HepG2 (cell line): ENCODE measurements at regions not wholly inside any gene's neighbourhood (a gene's known extent, or its start where the extent isn't known, plus 50 kb on each side); places are given as distances from the start of the nearest gene placed in this dataset.

ENCODE experiments used
- ERF ChIP-seq: IDR thresholded peaks from 2 replicates; pipeline ENCODE4 v1.6.1; 2018; ENCODE audit warnings: missing biosample characterization, missing genetic modification reagents
- FOXO1 ChIP-seq: sonication (generic); formaldehyde crosslinking; IDR thresholded peaks from 2 replicates; pipeline ENCODE4 v1.4.0; 2020; ENCODE audit warnings: missing genetic modification reagents
- HDAC2 ChIP-seq: sonication (generic); formaldehyde crosslinking; IDR thresholded peaks from 2 replicates; pipeline ENCODE4 v1.4.0; 2020; ENCODE audit warnings: missing genetic modification reagents
- HOMEZ ChIP-seq: IDR thresholded peaks from 2 replicates; pipeline ENCODE4 v1.6.1; 2016; ENCODE audit warnings: low read depth
- KLF13 ChIP-seq: sonication (generic); formaldehyde crosslinking; IDR thresholded peaks from 2 replicates; pipeline ENCODE4 v1.4.0; 2020; ENCODE audit warnings: mild to moderate bottlenecking, missing genetic modification reagents
- NFYC ChIP-seq: IDR thresholded peaks from 2 replicates; pipeline ENCODE4 v1.6.1; 2016; ENCODE audit warnings: missing genetic modification reagents, missing compliant biosample characterization
- REST ChIP-seq, 2 experiments: IDR thresholded peaks; 2 replicates each; pipeline ENCODE4 v1.6.1; 2011 to 2012; ENCODE audit warnings: low read length in 2 of 2, borderline replicate concordance in 1 of 2, low read depth in 1 of 2, mild to moderate bottlenecking in 1 of 2, moderate library complexity in 1 of 2
- SP5 ChIP-seq: IDR thresholded peaks from 2 replicates; pipeline ENCODE4 v1.6.1; 2016; ENCODE audit warnings: low read depth, borderline replicate concordance
- TGIF2 ChIP-seq: IDR thresholded peaks from 2 replicates; pipeline ENCODE4 v1.6.1; 2016; ENCODE audit warnings: control low read depth, missing compliant biosample characterization
- THYN1 ChIP-seq: sonication (generic); formaldehyde crosslinking; IDR thresholded peaks from 2 replicates; pipeline ENCODE4 v1.8.1; 2023; ENCODE audit warnings: low read depth, mild to moderate bottlenecking, moderate library complexity, missing genetic modification reagents, borderline replicate concordance
- ZNF121 ChIP-seq: sonication (generic); formaldehyde crosslinking; IDR thresholded peaks from 2 replicates; pipeline ENCODE4 v1.5.0; 2020; ENCODE audit warnings: mild to moderate bottlenecking, missing genetic modification reagents
- ZNF414 ChIP-seq: sonication (generic); formaldehyde crosslinking; IDR thresholded peaks from 2 replicates; pipeline ENCODE4 v1.5.0; 2020; ENCODE audit warnings: missing genetic modification reagents

- no peak for TF ChIP-seq HDAC2 (CRISPR knock-in tag)
- TF ChIP-seq ERF (CRISPR knock-in tag), result no peak
- no peak for TF ChIP-seq TGIF2 (CRISPR knock-in tag)
- TF ChIP-seq THYN1 (CRISPR knock-in tag), result no peak
- no peak for TF ChIP-seq ZNF414 (CRISPR knock-in tag)
- no peak for TF ChIP-seq KLF13
- no peak for TF ChIP-seq ZNF121 (CRISPR knock-in tag)
- TF ChIP-seq REST (IDR thresholded peaks at IDR 0.05; ENCODE audit: borderline replicate concordance in 1 of 2, low read depth in 1 of 2, low read length in 2 of 2), result no peak
- TF ChIP-seq NFYC (CRISPR knock-in tag), result no peak
- no peak for TF ChIP-seq SP5 (CRISPR knock-in tag)
- TF ChIP-seq HOMEZ (CRISPR knock-in tag), result no peak
- TF ChIP-seq FOXO1 (CRISPR knock-in tag), result no peak
- TF ChIP-seq, all 625 proteins: peak for 0
These were observed 154.1 kb upstream of the SOX9 start (continued) for GRCh38 chr17:71966459-71967313.
